GM13976 (cell line): ENCODE measurements at regions not wholly inside any gene's neighbourhood (a gene's known extent, or its start where the extent isn't known, plus 50 kb on each side); places are given as distances from the start of the nearest gene placed in this dataset.
"Not testable (repeated sequence)": the region's sequence is repeated elsewhere in the genome, so short reads cannot be mapped to it uniquely, and the experiment has no call there.

Experiments used
- DNase-seq: peaks from one replicate; pipeline ENCODE4 v3.0.0; 2012; ENCODE audit warnings: low spot score
- in situ Hi-C: fragments of 300-500 bp; cut with MboI; formaldehyde crosslinking; loops from one replicate; pipeline ENCODE4 v1.12.0; 2022; ENCODE audit warnings: low sequenced_read_pairs, mixed read lengths, inconsistent platforms; ENCODE audit not compliant: unreplicated experiment
- TF ChIP-seq, protein P1 (sequence below): IDR thresholded peaks from 2 replicates; pipeline ENCODE4 v1.5.1; 2012; ENCODE audit warnings: borderline replicate concordance, mild to moderate bottlenecking; ENCODE audit not compliant: insufficient read depth; ENCODE audit errors: extremely low read depth, missing control alignments, control extremely low read depth

DNA sequence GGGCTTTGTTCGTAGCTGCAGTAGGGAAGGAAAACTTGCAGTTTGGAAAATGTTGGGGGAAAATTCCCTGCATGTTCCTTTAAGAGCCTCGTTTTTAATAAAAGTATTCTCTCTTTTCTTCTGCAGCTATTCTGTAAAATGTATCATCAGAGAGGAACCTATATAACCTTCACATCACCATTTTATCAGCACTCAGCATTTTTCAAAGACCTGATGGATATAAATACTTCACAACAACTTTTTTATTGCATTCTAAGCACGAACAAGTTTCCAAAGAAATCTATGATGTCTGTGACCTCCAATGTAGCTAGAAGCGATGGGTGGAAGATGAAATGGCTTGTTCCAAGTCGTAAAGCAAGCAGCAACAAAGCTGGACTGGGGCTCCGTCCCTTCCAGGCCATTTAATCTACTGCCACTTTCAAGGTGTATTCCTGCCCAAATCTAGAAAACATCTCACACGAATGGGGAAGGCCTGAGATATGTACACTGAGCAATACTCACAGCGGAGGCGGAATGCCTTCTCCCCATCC is 84.0 kb downstream of the NSUN2 start:
- in situ Hi-C loops, result loop anchor here (25.0 kb wide), 1 partner anchor 662 kb away; no protein-coding TSS in a partner anchor
- DNase-seq, result no peak
- TF ChIP-seq, protein P1, sequence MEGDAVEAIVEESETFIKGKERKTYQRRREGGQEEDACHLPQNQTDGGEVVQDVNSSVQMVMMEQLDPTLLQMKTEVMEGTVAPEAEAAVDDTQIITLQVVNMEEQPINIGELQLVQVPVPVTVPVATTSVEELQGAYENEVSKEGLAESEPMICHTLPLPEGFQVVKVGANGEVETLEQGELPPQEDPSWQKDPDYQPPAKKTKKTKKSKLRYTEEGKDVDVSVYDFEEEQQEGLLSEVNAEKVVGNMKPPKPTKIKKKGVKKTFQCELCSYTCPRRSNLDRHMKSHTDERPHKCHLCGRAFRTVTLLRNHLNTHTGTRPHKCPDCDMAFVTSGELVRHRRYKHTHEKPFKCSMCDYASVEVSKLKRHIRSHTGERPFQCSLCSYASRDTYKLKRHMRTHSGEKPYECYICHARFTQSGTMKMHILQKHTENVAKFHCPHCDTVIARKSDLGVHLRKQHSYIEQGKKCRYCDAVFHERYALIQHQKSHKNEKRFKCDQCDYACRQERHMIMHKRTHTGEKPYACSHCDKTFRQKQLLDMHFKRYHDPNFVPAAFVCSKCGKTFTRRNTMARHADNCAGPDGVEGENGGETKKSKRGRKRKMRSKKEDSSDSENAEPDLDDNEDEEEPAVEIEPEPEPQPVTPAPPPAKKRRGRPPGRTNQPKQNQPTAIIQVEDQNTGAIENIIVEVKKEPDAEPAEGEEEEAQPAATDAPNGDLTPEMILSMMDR, result no peak

DNA sequence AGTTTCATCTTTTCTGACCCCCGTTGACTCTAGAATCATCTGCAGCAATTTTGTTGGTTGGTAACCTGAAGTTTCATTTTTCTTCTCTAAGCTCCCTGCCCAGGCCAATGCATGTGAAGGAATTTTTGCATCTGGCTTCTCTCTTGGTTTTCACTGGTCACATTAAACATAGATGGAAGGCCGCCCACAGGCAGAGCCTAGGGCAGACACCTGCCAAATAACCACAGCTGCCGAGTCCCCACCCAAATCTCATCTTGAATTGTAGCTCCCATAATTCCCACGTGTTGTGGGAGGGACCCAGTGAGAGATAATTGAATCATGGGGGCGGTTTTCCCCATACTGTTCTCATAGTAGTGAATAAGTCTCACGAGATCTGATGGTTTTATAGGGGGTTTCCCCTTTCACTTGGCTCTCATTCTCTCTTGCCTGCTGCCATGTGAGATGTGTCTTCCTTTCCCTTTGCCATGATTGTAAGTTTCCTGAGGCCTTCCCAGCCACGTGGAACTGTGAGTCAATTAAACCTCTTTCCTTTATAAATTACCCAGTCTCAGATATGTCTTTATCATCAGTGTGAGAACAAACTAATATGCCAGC is 84.8 kb downstream of the NSUN2 start:
- not testable (repeated sequence) for DNase-seq
- in situ Hi-C loops, result loop anchor here (25.0 kb wide), 1 partner anchor 661 kb away; no protein-coding TSS in a partner anchor

DNA sequence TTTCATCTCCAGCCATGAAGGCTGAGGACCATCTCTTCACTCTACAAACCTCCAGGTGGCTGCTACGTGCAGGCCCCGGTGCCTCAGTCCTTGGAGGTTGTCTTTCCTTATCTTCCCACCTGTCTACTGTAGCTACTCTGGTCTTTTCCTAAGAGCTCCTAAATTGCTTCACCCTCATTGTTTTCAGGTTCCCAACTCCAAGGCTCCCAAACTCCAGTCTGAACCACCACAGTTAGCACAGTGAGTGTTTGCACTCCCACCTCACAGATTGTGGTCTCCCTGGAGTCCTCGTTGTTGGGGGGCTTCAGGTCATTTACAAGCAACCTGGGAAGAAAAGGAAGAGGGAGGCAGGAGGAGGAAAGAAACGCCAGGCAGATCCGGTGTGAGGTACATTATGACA is 85.3 kb downstream of the NSUN2 start:
- in situ Hi-C loops, result loop anchor here (25.0 kb wide), 1 partner anchor 660 kb away; no protein-coding TSS in a partner anchor
- TF ChIP-seq, protein P1, result no peak
- no peak for DNase-seq

DNA sequence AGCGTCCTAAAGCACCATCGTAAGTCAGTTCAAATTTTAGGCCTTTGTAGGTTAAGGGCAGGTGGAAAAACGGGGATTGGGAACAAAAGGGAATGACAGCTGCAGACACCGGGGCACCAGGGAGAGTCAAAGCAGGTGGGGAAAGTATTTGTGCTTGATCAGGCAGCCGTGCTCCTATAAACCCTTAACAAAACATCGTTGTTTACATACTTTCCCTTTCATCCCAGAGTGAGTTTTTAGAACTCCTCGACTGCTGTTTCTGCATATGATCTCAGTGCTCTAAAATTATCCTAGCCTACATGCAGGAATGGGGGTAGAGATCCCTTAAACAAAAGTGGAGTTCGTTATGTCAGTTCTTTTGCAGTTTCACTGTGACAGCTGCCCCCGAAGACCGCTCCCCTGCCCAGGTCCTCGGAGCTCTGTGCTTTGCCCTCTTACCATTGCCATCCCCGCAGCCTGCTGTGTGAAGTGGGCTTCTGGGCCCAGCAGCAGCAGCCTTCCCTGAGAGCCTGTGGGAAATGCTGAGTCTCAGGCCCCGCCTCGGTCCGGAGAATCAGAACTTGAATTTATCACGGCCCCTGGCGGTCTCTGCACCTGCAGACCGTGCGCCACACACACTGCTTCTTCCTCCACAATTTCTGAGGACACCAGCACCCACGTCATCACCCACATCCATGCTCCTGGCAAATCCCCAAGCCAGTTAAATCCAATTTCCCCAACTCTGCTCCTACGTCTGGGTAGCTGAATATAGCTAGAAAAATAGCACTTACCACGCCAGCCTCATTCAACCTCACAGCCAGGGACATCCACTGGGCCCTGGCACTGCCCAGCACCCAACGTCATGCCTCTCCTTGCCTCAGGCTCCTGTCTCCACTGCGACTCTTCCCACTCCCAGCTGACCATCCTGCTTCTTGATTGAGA is 86.8 kb downstream of the NSUN2 start:
- DNase-seq, result no peak
- in situ Hi-C loops, result loop anchor here (25.0 kb wide), 1 partner anchor 659 kb away; no protein-coding TSS in a partner anchor
- TF ChIP-seq, protein P1, result no peak

DNA sequence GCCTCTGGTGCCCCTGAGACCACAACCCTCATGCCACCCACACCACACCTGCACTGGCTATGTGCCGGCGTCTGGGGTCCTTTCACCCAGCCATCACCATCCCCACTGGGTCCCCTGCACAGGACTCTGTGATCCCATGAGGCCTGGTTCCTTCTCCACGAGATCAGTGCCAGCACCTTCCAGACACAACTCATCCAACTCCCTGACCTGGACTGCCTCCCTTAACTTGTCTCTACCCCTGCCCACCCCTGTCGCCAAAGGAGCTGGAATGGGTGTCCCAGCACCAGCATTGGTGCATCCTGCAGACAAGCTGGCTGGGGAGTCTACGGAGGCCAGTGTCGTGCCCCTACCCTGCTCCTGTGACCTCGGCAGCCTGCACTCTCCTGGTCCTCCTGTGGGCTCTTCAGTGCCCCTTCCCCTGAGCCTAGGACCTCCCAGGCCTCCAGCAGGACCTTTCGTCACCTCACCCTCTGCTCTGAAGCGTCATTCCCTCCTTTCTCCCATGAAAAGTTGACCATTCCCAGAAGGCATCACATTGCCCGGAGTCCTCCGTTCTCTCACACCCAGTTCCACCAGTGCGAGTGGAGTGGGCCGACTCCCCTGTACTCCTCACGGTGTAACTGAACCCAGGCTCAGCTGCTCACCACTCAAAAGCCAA is 87.7 kb downstream of the NSUN2 start:
- no peak for DNase-seq
- in situ Hi-C loops, result loop anchor here (25.0 kb wide), 1 partner anchor 658 kb away; no protein-coding TSS in a partner anchor
- TF ChIP-seq, protein P1, result no peak

DNA sequence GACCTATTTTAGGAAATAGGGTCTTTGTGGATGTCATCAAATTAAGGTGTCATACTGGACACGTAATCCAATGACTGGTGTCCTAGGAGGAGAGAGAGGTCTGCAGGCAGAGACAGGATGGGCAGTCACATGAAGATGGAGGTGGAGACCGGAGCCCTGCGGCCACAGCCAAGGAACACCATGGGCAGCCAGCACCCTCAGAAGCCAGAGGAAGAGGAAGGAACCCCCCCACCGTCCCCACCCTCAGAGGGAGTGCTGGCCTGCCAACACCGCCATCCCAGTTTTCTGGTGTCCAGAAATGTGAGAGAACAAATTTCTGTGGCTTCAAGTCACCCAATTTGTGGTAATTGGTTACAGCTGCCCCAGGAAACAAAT is 88.3 kb downstream of the NSUN2 start:
- in situ Hi-C loops, result loop anchor here (25.0 kb wide), 1 partner anchor 657 kb away; no protein-coding TSS in a partner anchor
- TF ChIP-seq, protein P1, result no peak
- DNase-seq, result no peak
